ENCODE measurements at regions not wholly inside any gene's neighbourhood (a gene's known extent, or its start where the extent isn't known, plus 50 kb on each side); places are given as distances from the start of the nearest gene placed in this dataset.

GRCh38 chr10:53650794-53651193 lies 878.2 kb upstream of the MBL2 start:
- TF ChIP-seq GATA2 (IDR thresholded peaks at IDR 0.05; ENCODE audit: low read depth, low read length) = no peak
- no peak for TF ChIP-seq GATA3 (IDR thresholded peaks at IDR 0.05; ENCODE audit: low read depth, low read length)
